Left ventricle myocardium inferior (tissue), 1 donor: ENCODE measurements at regions not wholly inside any gene's neighbourhood (a gene's known extent, or its start where the extent isn't known, plus 50 kb on each side); places are given as distances from the start of the nearest gene placed in this dataset. TPM values are rescaled to one million over a fixed set of nuclear protein-coding genes. Genes with fewer than 3 reads are reported as not detected.
A peak's percentile ranks its signal among the peaks of the same experiment; 100 is the strongest.

Experiments
- DNase-seq: peaks from one replicate; pipeline ENCODE4 v3.0.0-alpha.2; 2020
- H3K27ac ChIP-seq: fragments of 200-600 bp; replicated peaks from 2 replicates; pipeline ENCODE4 v1.8.0; 2021
- H3K27me3 ChIP-seq: fragments of 200-600 bp; 2 replicates; pipeline ENCODE4 v1.8.0; 2021; ENCODE audit warnings: low read depth
- H3K36me3 ChIP-seq: fragments of 200-600 bp; 2 replicates; pipeline ENCODE4 v1.8.0; 2021
- H3K4me1 ChIP-seq: fragments of 200-600 bp; 2 replicates; pipeline ENCODE4 v1.8.0; 2021
- H3K4me3 ChIP-seq: fragments of 200-600 bp; 2 replicates; pipeline ENCODE4 v1.8.0; 2021; ENCODE audit warnings: mild to moderate bottlenecking, moderate library complexity
- H3K9me3 ChIP-seq: fragments of 200-600 bp; replicated peaks from 2 replicates; pipeline ENCODE4 v1.8.0; 2021
- intact Hi-C: fragments of 100-400 bp; cut with micrococcal nuclease; formaldehyde crosslinking; loops from one replicate; pipeline ENCODE4 v1.11.0; 2022
- microRNA-seq: library from miRNA; unstranded; fragments of <30 nt; microRNA quantifications from one replicate; pipeline ENCODE4 v1.2.0, GENCODE V29; 2020
- TF ChIP-seq, protein P1 (sequence below): fragments of 200-600 bp; IDR thresholded peaks from 2 replicates; pipeline ENCODE4 v1.8.0; 2021; ENCODE audit warnings: antibody characterized with exemption, mild to moderate bottlenecking, borderline replicate concordance
- donor health status: DM: no; HTN: yes; CAD: no; lungs with severe emphysema.

GRCh38 chr13:99614465-99614885 is 113.2 kb downstream of the TM9SF2 start:
- no peak for DNase-seq
- Histone ChIP-seq H3K4me1 (peaks cover 14% of the 10 kb centered on the region), H3K27ac (no peak overlapping the region), H3K27me3 (no peaks in the 10 kb centered on the region), H3K36me3 (no peaks in the 10 kb centered on the region), H3K4me3 (no peak overlapping the region), H3K9me3 (no peaks in the 10 kb centered on the region)
- TF ChIP-seq, protein P1, sequence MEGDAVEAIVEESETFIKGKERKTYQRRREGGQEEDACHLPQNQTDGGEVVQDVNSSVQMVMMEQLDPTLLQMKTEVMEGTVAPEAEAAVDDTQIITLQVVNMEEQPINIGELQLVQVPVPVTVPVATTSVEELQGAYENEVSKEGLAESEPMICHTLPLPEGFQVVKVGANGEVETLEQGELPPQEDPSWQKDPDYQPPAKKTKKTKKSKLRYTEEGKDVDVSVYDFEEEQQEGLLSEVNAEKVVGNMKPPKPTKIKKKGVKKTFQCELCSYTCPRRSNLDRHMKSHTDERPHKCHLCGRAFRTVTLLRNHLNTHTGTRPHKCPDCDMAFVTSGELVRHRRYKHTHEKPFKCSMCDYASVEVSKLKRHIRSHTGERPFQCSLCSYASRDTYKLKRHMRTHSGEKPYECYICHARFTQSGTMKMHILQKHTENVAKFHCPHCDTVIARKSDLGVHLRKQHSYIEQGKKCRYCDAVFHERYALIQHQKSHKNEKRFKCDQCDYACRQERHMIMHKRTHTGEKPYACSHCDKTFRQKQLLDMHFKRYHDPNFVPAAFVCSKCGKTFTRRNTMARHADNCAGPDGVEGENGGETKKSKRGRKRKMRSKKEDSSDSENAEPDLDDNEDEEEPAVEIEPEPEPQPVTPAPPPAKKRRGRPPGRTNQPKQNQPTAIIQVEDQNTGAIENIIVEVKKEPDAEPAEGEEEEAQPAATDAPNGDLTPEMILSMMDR, result peak; percentile 34
- intact Hi-C loops, result no loop called here

Small RNA genes lying in the stretch of these regions (microRNA-seq; reads per million reads assigned to microRNA genes)
- gene MIR4306, result not detected
